Peyer's patch (tissue), 4 donors: ENCODE measurements at regions not wholly inside any gene's neighbourhood (a gene's known extent, or its start where the extent isn't known, plus 50 kb on each side); places are given as distances from the start of the nearest gene placed in this dataset.

Experiments used
- DNase-seq, 3 donors: peaks; one replicate each; pipeline ENCODE4 v3.0.0-alpha.2; 2017 to 2019
- H3K27ac ChIP-seq, 4 donors: fragments of 200-600 bp; sonication (generic); one replicate each; pipeline ENCODE4 v1.5.1; 2016 to 2019
- H3K27me3 ChIP-seq, 2 donors: fragments of 200-600 bp; sonication (generic); one replicate each; pipeline ENCODE4 v1.5.1; 2019
- H3K36me3 ChIP-seq, 3 donors: fragments of 200-600 bp; sonication (generic); one replicate each; pipeline ENCODE4 v1.5.1; 2016 to 2019
- H3K4me1 ChIP-seq, 4 donors: fragments of 200-600 bp; sonication (generic); one replicate each; pipeline ENCODE4 v1.5.1; 2016 to 2019
- H3K4me3 ChIP-seq, 4 donors: fragments of 200-600 bp; sonication (generic); 1 replicate in 3 of 4; 2 replicates in 1 of 4; pipeline ENCODE4 v1.5.1; 2016 to 2019; ENCODE audit warnings: mild to moderate bottlenecking in 1 of 4
- H3K9me3 ChIP-seq, 4 donors: fragments of 200-600 bp; sonication (generic); one replicate each; pipeline ENCODE4 v1.5.1; 2016 to 2019; ENCODE audit warnings: mild to moderate bottlenecking in 1 of 4
- POLR2A ChIP-seq, 2 donors: fragments of 450-650 bp; IDR thresholded peaks; one replicate each; pipeline ENCODE4 v1.5.1; 2017; ENCODE audit warnings: antibody characterized with exemption in 2 of 2, mild to moderate bottlenecking in 2 of 2, moderate library complexity in 2 of 2
- TF ChIP-seq, protein P1 (sequence below), 6 experiments: fragments of 450-650 bp in 4 of 6; fragments of 200-600 bp in 2 of 6; sonication (generic) in 1 of 6; IDR thresholded peaks; one replicate each; pipeline ENCODE4 v1.5.1; 2017 to 2019; ENCODE audit warnings: antibody characterized with exemption in 6 of 6, mild to moderate bottlenecking in 3 of 6, moderate library complexity in 1 of 6

DNA sequence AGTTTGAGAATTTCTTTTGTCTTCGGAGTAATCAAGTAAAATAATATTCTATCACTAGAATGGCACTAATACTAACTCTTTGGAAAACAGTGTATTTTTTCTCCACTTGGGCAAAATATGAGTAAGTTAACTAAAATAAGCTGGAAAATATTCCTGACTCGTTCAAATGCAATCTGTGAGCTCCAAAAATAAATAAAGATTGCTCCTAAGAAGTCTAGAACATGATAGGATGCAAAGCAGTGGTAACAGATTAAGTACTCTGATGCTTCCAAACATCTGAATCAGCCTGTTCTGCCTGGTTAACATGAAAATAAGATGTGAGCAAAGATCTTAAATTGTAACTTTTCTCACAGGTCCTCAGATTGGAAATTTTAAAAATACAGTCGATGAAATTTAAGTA is 285.1 kb upstream of the ID4 start:
- no peaks in the 10 kb centered on the region for H3K9me3 ChIP-seq
- TF ChIP-seq, protein P1, sequence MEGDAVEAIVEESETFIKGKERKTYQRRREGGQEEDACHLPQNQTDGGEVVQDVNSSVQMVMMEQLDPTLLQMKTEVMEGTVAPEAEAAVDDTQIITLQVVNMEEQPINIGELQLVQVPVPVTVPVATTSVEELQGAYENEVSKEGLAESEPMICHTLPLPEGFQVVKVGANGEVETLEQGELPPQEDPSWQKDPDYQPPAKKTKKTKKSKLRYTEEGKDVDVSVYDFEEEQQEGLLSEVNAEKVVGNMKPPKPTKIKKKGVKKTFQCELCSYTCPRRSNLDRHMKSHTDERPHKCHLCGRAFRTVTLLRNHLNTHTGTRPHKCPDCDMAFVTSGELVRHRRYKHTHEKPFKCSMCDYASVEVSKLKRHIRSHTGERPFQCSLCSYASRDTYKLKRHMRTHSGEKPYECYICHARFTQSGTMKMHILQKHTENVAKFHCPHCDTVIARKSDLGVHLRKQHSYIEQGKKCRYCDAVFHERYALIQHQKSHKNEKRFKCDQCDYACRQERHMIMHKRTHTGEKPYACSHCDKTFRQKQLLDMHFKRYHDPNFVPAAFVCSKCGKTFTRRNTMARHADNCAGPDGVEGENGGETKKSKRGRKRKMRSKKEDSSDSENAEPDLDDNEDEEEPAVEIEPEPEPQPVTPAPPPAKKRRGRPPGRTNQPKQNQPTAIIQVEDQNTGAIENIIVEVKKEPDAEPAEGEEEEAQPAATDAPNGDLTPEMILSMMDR (IDR thresholded peaks at IDR 0.05), result no peak
- TF ChIP-seq POLR2A (IDR thresholded peaks at IDR 0.05), result no peak
- H3K27ac ChIP-seq, result no peak overlapping the region
- H3K4me1 ChIP-seq, result no peaks in the 10 kb centered on the region
- H3K27me3 ChIP-seq, result no peaks in the 10 kb centered on the region
- no peak for DNase-seq
- no peak overlapping the region for H3K4me3 ChIP-seq
- no peaks in the 10 kb centered on the region for H3K36me3 ChIP-seq

DNA sequence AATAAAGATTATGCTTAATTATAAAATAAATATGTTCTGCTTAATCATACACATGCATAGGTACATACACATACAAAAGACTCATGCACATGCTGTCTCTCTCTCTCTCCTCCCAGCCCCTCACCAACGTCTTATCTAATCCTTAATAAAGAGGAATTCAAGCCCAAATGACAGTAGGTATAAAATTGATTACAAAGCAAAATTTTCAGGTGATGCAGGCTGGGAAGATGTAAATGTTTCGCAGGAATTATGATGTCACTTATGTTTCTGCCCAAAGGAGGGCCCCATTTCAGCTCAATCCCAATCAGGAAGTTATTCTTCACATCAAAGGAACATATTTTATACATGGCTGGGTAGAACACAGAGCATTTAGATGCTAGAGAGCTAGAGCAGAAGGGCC is 284.6 kb upstream of the ID4 start:
- no peaks in the 10 kb centered on the region for H3K4me1 ChIP-seq
- no peak for DNase-seq
- H3K27ac ChIP-seq, result no peak overlapping the region
- H3K9me3 ChIP-seq, result no peaks in the 10 kb centered on the region
- TF ChIP-seq, protein P1 (IDR thresholded peaks at IDR 0.05), result no peak
- no peak for TF ChIP-seq POLR2A (IDR thresholded peaks at IDR 0.05)
- no peaks in the 10 kb centered on the region for H3K36me3 ChIP-seq
- H3K27me3 ChIP-seq, result no peaks in the 10 kb centered on the region
- H3K4me3 ChIP-seq, result no peak overlapping the region

DNA sequence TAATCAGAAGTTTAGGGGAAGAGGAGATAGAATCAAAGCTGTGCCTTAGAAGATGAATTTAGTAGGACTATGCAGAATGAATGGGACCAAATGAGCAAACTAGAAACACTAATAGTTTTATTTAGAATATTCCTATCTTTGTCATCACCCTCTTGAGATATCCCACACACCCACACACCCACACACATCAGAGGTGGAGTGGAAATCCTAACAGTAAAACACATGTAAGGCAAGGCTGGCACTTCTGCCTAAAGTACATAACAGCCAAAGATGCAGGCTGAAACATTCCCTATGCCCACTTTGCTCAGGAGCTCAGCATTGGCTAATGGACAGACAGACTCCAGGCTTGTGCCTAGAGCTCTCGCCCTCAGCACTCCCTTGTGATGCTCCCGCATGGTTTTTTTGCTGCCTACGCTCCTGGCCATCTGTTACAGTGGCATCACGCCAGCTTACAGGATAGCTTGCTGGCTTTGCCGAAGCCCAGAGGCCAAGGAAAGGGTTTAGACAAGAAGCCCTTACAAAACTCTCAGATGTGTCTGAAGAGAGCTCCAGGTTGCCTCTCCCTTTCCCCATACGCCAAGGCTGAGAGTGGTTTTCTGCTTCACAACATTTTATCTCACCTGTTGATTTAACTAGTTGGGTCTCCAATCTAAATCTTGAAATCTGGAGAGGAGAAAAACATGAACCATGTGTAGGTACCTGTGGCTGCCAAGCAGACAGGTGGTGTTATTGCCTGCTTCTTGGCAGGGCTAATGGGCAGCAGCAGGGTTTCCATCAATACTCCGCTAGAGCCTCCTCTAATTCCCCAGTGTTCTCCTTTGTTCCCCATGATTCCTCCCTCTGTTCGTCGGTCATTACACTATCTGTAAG is 282.6 kb upstream of the ID4 start:
- H3K27me3 ChIP-seq, result no peaks in the 10 kb centered on the region
- peaks cover 0 to 3% (median 0%) of the 10 kb centered on the region in 4 donors for H3K4me1 ChIP-seq
- no peak for TF ChIP-seq POLR2A (IDR thresholded peaks at IDR 0.05)
- TF ChIP-seq, protein P1 (IDR thresholded peaks at IDR 0.05), result no peak
- no peaks in the 10 kb centered on the region for H3K9me3 ChIP-seq
- no peak overlapping the region for H3K27ac ChIP-seq
- no peak overlapping the region for H3K4me3 ChIP-seq
- no peak for DNase-seq
- no peaks in the 10 kb centered on the region for H3K36me3 ChIP-seq

DNA sequence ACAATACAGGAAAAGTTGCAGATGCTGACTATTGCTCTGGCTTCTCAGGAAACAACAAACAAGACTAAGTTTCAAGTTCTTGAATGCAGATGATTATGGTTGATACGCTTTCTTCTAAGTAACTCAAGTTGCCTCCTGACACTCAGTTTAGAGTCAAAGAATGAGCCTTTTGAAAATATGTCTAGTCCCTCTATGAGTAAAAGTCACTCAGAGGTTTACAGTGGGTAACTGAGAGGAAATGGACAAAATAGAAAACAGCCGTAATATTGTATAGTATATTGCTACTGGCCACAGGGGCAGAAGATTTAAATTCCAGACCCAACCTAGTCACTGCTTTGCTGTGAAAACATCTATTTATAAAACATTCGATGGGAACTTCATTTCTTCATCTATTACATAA is 280.0 kb upstream of the ID4 start:
- H3K27me3 ChIP-seq, result no peaks in the 10 kb centered on the region
- TF ChIP-seq, protein P1 (IDR thresholded peaks at IDR 0.05), result no peak
- TF ChIP-seq POLR2A (IDR thresholded peaks at IDR 0.05), result no peak
- no peak for DNase-seq
- no peak overlapping the region for H3K4me3 ChIP-seq
- no peak overlapping the region for H3K27ac ChIP-seq
- H3K4me1 ChIP-seq, result peaks cover 0 to 3% (median 0%) of the 10 kb centered on the region in 4 donors
- H3K9me3 ChIP-seq, result no peaks in the 10 kb centered on the region
- H3K36me3 ChIP-seq, result no peaks in the 10 kb centered on the region

DNA sequence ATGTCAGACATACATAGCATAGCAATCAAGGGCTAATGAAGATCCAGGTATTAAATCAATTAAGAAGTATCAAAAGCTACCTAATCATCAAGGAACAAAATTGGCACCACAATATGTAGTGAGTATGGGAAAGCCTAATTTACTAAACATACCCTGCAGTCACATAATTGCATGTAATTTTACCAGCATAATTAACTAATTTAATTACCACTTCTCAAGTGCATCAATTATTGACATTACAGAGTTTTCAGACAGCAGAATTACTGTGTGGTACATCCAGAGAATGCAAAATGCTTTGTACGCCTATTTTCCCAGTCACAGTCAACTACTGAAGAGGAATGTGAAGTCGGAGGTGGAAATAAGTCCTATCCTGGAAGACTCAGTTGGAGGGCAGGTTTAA is 279.0 kb upstream of the ID4 start:
- no peaks in the 10 kb centered on the region for H3K9me3 ChIP-seq
- H3K36me3 ChIP-seq, result no peaks in the 10 kb centered on the region
- H3K4me3 ChIP-seq, result no peak overlapping the region
- peak overlapping the region in 1 of 4 donors; percentile 28 for H3K27ac ChIP-seq
- no peaks in the 10 kb centered on the region for H3K27me3 ChIP-seq
- peaks cover 0 to 3% (median 0%) of the 10 kb centered on the region in 4 donors for H3K4me1 ChIP-seq
- DNase-seq, result no peak
- no peak for TF ChIP-seq POLR2A (IDR thresholded peaks at IDR 0.05)
- TF ChIP-seq, protein P1 (IDR thresholded peaks at IDR 0.05), result no peak
